Ovary (tissue), 7 donors: ENCODE measurements at regions not wholly inside any gene's neighbourhood (a gene's known extent, or its start where the extent isn't known, plus 50 kb on each side); places are given as distances from the start of the nearest gene placed in this dataset.

ENCODE experiments used
- DNase-seq, 5 donors: peaks; one replicate each; pipeline ENCODE4 v3.0.0-alpha.2; 2019 to 2020
- H3K27ac ChIP-seq, 2 donors: fragments of 200-600 bp; one replicate each; pipeline versions ENCODE4 v1.5.1 to v1.8.0; 2019 to 2022
- H3K27me3 ChIP-seq: fragments of 200-600 bp; one replicate; pipeline ENCODE4 v1.8.0; 2022
- H3K36me3 ChIP-seq: fragments of 200-600 bp; sonication (generic); one replicate; pipeline ENCODE4 v1.5.1; 2019
- H3K4me1 ChIP-seq: one replicate; pipeline ENCODE4 v1.8.1; 2013; ENCODE audit warnings: mild to moderate bottlenecking, moderate library complexity; ENCODE audit not compliant: insufficient read depth
- H3K4me3 ChIP-seq: fragments of 200-600 bp; sonication (generic); one replicate; pipeline ENCODE4 v1.5.1; 2017
- H3K9me3 ChIP-seq, 2 donors: fragments of 200-600 bp in 1 of 2; sonication (generic) in 1 of 2; one replicate each; pipeline versions ENCODE4 v1.5.1 to v1.8.1; 2013 to 2019; ENCODE audit warnings: mild to moderate bottlenecking in 1 of 2, moderate library complexity in 1 of 2
- EP300 ChIP-seq: sonication (generic); formaldehyde crosslinking; IDR thresholded peaks from one replicate; pipeline ENCODE4 v1.6.1; 2017; ENCODE audit warnings: antibody characterized with exemption
- POLR2A ChIP-seq: fragments of 450-650 bp; IDR thresholded peaks from one replicate; pipeline ENCODE4 v1.6.1; 2017; ENCODE audit warnings: antibody characterized with exemption, mild to moderate bottlenecking, moderate library complexity
- WGBS, 3 donors: extraction: QIAGEN DNeasy Blood & Tissue Kit in 1 of 3; methylation state at CpG; one replicate each; pipeline versions ENCODE4 v1.1.5 to v1.1.7; 2013 to 2017; 5-methylcytosine and 5-hydroxymethylcytosine counted together
- intact Hi-C, 4 donors: fragments of 100-400 bp; cut with DNase I; formaldehyde crosslinking; loops; one replicate each; pipeline versions ENCODE4 v1.11.0 to v1.15.1; 2022 to 2023
- TF ChIP-seq, protein P1 (sequence below), 3 donors: fragments of 450-650 bp in 2 of 3; fragments of 200-600 bp in 1 of 3; IDR thresholded peaks; one replicate each; pipeline versions ENCODE4 v1.5.1 to v1.8.0; 2016 to 2022; ENCODE audit warnings: antibody characterized with exemption in 3 of 3, mild to moderate bottlenecking in 1 of 3
- donor health status: DM: no; HTN: no; CAD: no; lungs with moderate emphysema.
- donor health status: DM: no; HTN: no; CAD: no.
- donor health status: Bipolar disorder and iron deficiency.
- donor health status: DM: no; HTN: no; CAD: no.
- donor health status: DM: yes; HTN: yes; CAD: no.

DNA sequence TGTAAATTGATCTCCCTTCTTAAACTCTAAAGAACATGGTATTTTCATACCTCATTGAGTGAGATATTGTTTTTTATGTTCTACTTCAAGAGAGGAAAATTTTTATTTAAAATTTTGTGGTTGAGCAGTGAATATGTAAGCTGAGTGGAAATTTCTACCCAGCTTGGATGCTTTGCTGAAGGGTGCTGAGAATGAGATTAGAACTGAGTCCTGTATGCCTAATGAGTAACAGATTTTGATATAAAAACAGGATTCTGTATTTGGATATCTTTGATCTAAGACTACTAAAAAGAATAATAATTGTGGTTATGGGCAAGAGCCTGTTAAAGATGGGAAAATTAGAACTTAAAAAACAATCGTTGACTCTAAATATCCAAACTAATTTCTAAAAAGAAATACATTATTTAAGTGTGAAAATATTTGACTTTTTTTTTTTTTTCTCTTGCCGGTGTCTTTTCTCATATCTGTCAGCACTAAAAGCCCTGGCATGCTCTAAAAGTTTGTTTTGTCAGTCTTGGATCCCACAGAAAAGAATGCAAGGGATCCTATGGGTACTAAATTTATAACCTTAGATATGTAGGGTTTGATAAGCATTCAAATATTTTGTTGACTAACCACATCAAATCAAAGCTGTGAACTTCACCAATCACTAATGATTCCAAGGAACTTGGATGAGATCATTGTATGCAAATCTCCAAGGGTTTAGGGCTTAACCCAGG lies 652.3 kb downstream of the PTPRC start:
- H3K4me1 ChIP-seq = no peaks in the 10 kb centered on the region
- H3K36me3 ChIP-seq = no peaks in the 10 kb centered on the region
- no peak overlapping the region for H3K4me3 ChIP-seq
- DNase-seq = no peak
- no peaks in the 10 kb centered on the region for H3K9me3 ChIP-seq
- no peaks in the 10 kb centered on the region for H3K27me3 ChIP-seq
- intact Hi-C loops = no loop called here
- TF ChIP-seq EP300 = no peak
- TF ChIP-seq, protein P1, sequence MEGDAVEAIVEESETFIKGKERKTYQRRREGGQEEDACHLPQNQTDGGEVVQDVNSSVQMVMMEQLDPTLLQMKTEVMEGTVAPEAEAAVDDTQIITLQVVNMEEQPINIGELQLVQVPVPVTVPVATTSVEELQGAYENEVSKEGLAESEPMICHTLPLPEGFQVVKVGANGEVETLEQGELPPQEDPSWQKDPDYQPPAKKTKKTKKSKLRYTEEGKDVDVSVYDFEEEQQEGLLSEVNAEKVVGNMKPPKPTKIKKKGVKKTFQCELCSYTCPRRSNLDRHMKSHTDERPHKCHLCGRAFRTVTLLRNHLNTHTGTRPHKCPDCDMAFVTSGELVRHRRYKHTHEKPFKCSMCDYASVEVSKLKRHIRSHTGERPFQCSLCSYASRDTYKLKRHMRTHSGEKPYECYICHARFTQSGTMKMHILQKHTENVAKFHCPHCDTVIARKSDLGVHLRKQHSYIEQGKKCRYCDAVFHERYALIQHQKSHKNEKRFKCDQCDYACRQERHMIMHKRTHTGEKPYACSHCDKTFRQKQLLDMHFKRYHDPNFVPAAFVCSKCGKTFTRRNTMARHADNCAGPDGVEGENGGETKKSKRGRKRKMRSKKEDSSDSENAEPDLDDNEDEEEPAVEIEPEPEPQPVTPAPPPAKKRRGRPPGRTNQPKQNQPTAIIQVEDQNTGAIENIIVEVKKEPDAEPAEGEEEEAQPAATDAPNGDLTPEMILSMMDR (IDR thresholded peaks at IDR 0.05) = no peak
- no peak for TF ChIP-seq POLR2A
- H3K27ac ChIP-seq = no peak overlapping the region
- 43 to 47% (median 45%) methylated on average over 2 of the region's 2 CpGs for WGBS, 3 donors

DNA sequence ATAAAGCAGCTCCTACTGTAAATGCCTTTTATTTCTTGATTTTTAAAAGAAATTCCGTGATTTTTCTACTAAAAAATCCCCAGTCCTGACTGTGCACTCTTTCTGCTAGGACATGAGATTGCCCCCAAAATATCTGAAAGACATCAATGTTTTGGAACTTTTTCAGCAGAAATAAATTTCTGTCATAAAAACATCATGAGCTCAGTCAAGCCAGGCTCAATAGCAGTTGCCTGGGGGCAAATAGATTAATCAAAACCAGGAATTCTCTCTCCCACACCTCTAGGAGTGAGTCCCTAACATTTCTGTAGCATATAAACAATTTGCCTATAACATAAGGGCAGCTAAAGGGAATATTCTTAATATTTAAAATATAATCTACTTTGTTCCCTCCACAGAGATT lies 654.1 kb downstream of the PTPRC start:
- TF ChIP-seq, protein P1 (IDR thresholded peaks at IDR 0.05) = no peak
- TF ChIP-seq POLR2A (no peak), EP300 (no peak)
- Histone ChIP-seq H3K4me1 (no peaks in the 10 kb centered on the region), H3K36me3 (no peaks in the 10 kb centered on the region), H3K27me3 (no peaks in the 10 kb centered on the region), H3K4me3 (no peak overlapping the region), H3K9me3 (no peaks in the 10 kb centered on the region), H3K27ac (no peak overlapping the region)
- no peak for DNase-seq
- intact Hi-C loops = no loop called here
- WGBS, 3 donors = 68 to 84% (median 76%) methylated on average over 1 of the region's 1 CpG

DNA sequence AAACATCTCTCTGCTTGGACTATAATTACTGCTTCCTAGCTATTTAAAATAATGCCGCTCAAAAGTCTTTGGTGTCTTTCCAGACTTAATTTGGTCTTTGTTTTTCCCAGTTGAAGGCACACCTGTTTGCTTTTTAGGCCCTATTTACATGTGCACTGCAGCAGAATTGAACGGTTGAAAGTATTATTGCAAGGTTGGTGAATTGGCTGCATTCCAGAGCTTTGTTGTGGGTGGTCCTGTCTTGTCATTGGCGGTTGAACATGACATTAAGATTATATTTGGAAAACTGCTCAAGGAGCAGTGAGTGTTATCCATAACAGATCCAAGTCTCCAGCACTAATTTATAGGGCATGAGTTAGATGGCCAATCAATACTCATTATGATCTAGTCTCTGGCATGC lies 656.3 kb downstream of the PTPRC start:
- 27 to 45% (median 30%) methylated on average over 3 of the region's 3 CpGs for WGBS, 3 donors
- no peak for DNase-seq
- no peaks in the 10 kb centered on the region for H3K36me3 ChIP-seq
- H3K4me3 ChIP-seq = no peak overlapping the region
- H3K4me1 ChIP-seq = no peaks in the 10 kb centered on the region
- H3K9me3 ChIP-seq = no peaks in the 10 kb centered on the region
- TF ChIP-seq POLR2A (no peak), EP300 (no peak)
- TF ChIP-seq, protein P1 (IDR thresholded peaks at IDR 0.05) = no peak
- intact Hi-C loops = no loop called here
- H3K27ac ChIP-seq = no peak overlapping the region
- H3K27me3 ChIP-seq = no peaks in the 10 kb centered on the region

DNA sequence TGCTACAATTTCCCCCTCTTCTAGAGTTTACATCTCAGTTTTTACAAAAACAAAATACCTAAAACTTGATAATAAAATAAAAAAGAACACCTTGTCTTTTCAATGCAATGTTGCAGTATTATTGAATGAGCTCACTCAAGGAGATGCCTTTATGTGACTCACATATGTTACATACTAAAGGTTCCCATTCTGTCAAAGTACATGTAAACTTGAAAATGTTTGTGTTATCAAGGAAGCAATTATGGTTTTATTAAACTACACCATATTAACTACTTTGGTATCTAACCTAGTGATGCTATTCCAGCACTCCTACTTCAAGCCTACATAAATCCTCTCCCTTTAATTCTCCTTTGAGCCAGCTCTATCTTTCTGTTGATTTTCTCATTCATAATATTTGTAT lies 658.3 kb downstream of the PTPRC start:
- Histone ChIP-seq H3K9me3 (no peaks in the 10 kb centered on the region), H3K36me3 (no peaks in the 10 kb centered on the region), H3K27ac (no peak overlapping the region), H3K4me3 (no peak overlapping the region), H3K27me3 (no peaks in the 10 kb centered on the region), H3K4me1 (no peaks in the 10 kb centered on the region)
- no peak for DNase-seq
- TF ChIP-seq, protein P1 (IDR thresholded peaks at IDR 0.05) = no peak
- TF ChIP-seq POLR2A = no peak
- no peak for TF ChIP-seq EP300
- intact Hi-C loops = no loop called here
